PC-9 (cell line): ENCODE measurements at regions not wholly inside any gene's neighbourhood (a gene's known extent, or its start where the extent isn't known, plus 50 kb on each side); places are given as distances from the start of the nearest gene placed in this dataset.

ENCODE experiments used
- CTCF ChIP-seq: fragments of 200-600 bp; sonication (generic); conservative IDR thresholded peaks from 2 replicates; pipeline ENCODE4 v1.6.1; 2017; ENCODE audit warnings: mixed run types, antibody characterized with exemption, mild to moderate bottlenecking, moderate library complexity
- EZH2 ChIP-seq: fragments of 200-600 bp; sonication (generic); IDR thresholded peaks from 2 replicates; pipeline ENCODE4 v1.8.0; 2017; ENCODE audit warnings: antibody characterized with exemption, low read depth

- TF ChIP-seq CTCF (no peak), EZH2 (no peak)
Measured at GRCh38 chr20:43786885-43787284, 60.1 kb upstream of the GTSF1L start.
